ENCODE measurements at regions not wholly inside any gene's neighbourhood (a gene's known extent, or its start where the extent isn't known, plus 50 kb on each side); places are given as distances from the start of the nearest gene placed in this dataset.

DNA sequence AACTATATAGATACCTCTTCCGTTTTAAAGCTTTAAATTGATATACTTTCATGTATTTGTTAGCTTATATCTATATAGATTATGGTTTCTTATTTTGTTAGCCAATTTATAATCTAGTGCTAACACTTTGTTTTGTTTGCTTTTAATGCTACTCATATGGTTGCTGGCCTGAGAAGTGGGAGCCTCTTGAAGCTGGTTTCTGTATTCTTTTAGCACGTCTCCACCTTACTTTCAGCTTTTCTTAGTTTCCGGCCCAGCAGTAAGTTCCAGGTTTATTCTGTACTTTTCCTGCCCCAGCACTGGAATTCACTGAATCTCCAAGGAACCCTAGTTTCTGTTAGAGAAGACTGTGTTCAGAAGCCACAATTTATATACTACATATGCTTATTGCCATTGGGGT, 458.9 kb downstream of the PRR16 start:
- H3K36me3 ChIP-seq, result no peaks in the 10 kb centered on the region
- no peak for DNase-seq (ENCODE audit: low spot score in 2 of 2)
- intact Hi-C loops (cut with DNase I; ENCODE audit: low total_unique reads), result loop anchor here (5.0 kb wide), 1 partner anchor 46 kb away; no protein-coding TSS in a partner anchor
- H3K9me3 ChIP-seq, result no peaks in the 10 kb centered on the region
- no peak overlapping the region for H3K27ac ChIP-seq
- TF ChIP-seq POLR2A (IDR thresholded peaks at IDR 0.05) (no peak), POLR2AphosphoS5 (IDR thresholded peaks at IDR 0.05) (no peak)
- TF ChIP-seq, protein P1, sequence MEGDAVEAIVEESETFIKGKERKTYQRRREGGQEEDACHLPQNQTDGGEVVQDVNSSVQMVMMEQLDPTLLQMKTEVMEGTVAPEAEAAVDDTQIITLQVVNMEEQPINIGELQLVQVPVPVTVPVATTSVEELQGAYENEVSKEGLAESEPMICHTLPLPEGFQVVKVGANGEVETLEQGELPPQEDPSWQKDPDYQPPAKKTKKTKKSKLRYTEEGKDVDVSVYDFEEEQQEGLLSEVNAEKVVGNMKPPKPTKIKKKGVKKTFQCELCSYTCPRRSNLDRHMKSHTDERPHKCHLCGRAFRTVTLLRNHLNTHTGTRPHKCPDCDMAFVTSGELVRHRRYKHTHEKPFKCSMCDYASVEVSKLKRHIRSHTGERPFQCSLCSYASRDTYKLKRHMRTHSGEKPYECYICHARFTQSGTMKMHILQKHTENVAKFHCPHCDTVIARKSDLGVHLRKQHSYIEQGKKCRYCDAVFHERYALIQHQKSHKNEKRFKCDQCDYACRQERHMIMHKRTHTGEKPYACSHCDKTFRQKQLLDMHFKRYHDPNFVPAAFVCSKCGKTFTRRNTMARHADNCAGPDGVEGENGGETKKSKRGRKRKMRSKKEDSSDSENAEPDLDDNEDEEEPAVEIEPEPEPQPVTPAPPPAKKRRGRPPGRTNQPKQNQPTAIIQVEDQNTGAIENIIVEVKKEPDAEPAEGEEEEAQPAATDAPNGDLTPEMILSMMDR (IDR thresholded peaks at IDR 0.05), result no peak
- no peaks in the 10 kb centered on the region for H3K4me1 ChIP-seq
- H3K27me3 ChIP-seq, result no peaks in the 10 kb centered on the region
- no peak overlapping the region for H3K4me3 ChIP-seq

DNA sequence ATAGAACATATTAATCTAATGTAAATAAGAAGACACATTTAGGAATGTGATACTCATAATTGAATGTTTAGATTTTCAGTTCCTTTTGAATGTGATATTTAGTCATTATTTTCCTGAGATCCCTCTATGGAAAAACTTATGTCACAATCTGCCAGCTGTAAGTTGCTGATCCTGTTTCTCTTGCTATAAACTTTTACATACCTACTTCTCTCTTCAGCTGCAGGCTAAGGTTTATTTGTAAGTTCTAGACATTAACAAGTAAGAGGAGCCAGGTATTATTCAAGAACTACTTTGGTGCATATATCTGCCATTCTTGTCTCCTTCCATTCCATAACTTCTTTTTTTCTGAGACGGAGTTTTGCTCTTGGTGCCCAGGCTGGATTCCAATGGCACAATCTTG, 462.4 kb downstream of the PRR16 start:
- intact Hi-C loops (cut with DNase I; ENCODE audit: low total_unique reads), result no loop called here
- Histone ChIP-seq H3K27me3 (no peaks in the 10 kb centered on the region), H3K4me1 (no peaks in the 10 kb centered on the region), H3K9me3 (no peaks in the 10 kb centered on the region), H3K4me3 (no peak overlapping the region), H3K27ac (no peak overlapping the region), H3K36me3 (no peaks in the 10 kb centered on the region)
- DNase-seq (ENCODE audit: low spot score in 2 of 2), result no peak
- no peak for TF ChIP-seq POLR2A (IDR thresholded peaks at IDR 0.05)
- TF ChIP-seq POLR2AphosphoS5 (IDR thresholded peaks at IDR 0.05), result no peak
- TF ChIP-seq, protein P1 (IDR thresholded peaks at IDR 0.05), result no peak

DNA sequence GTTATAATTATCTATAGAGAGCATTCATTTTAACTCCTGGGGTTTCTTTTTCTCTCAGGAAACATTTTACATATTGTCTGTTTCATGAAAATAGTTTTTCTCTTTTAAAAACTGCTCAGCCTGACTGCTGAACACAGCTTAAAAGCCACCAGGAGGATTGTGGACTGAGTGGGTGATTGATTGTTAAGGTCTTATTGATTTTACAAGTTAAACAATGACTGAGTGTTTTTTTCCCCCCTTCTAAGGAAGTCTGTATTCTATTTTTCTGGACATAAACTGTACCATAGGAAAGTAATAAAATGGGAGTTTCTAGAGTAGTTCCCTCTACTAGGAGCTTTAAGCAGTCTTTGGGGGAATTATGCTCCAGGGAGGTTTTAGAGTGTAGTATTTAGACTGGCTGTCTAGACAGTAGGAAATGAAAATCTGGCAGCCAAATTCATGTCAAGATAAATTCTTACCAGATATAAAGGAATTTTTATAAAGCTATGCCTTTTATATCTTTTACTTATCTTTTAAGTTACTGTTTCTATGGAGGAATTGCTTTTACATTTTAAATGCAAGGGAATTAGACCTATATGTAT, 463.9 kb downstream of the PRR16 start:
- no peaks in the 10 kb centered on the region for H3K27me3 ChIP-seq
- H3K9me3 ChIP-seq, result no peaks in the 10 kb centered on the region
- no peaks in the 10 kb centered on the region for H3K36me3 ChIP-seq
- H3K4me3 ChIP-seq, result no peak overlapping the region
- no peak for DNase-seq (ENCODE audit: low spot score in 2 of 2)
- H3K27ac ChIP-seq, result no peak overlapping the region
- H3K4me1 ChIP-seq, result no peaks in the 10 kb centered on the region
- intact Hi-C loops (cut with DNase I; ENCODE audit: low total_unique reads), result no loop called here
- TF ChIP-seq POLR2AphosphoS5 (IDR thresholded peaks at IDR 0.05) (no peak), POLR2A (IDR thresholded peaks at IDR 0.05) (no peak)
- TF ChIP-seq, protein P1 (IDR thresholded peaks at IDR 0.05), result no peak

DNA sequence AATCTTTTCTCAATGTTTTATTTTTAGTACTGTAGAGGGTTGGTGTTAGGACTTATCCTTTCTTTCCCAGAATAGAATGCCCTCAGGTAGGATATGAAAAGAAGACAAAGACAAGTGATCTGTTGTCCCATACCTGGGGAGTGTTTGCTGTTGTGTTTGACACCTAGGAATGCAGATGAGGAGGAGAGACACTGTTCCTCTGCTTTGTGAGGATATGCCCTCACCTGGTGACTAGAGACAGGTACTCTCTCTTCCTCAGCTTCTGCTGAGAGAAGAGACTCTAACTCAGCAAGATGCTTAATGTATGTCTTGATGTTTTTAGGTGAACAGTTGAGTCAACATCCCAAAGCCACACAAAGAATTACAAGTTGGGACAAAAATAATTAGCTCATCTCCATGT, 468.4 kb downstream of the PRR16 start:
- H3K4me1 ChIP-seq, result no peaks in the 10 kb centered on the region
- TF ChIP-seq, protein P1 (IDR thresholded peaks at IDR 0.05), result no peak
- TF ChIP-seq POLR2AphosphoS5 (IDR thresholded peaks at IDR 0.05) (no peak), POLR2A (IDR thresholded peaks at IDR 0.05) (no peak)
- DNase-seq (ENCODE audit: low spot score in 2 of 2), result no peak
- H3K4me3 ChIP-seq, result no peak overlapping the region
- no peak overlapping the region for H3K27ac ChIP-seq
- H3K36me3 ChIP-seq, result no peaks in the 10 kb centered on the region
- no peaks in the 10 kb centered on the region for H3K9me3 ChIP-seq
- intact Hi-C loops (cut with DNase I; ENCODE audit: low total_unique reads), result no loop called here
- no peaks in the 10 kb centered on the region for H3K27me3 ChIP-seq

DNA sequence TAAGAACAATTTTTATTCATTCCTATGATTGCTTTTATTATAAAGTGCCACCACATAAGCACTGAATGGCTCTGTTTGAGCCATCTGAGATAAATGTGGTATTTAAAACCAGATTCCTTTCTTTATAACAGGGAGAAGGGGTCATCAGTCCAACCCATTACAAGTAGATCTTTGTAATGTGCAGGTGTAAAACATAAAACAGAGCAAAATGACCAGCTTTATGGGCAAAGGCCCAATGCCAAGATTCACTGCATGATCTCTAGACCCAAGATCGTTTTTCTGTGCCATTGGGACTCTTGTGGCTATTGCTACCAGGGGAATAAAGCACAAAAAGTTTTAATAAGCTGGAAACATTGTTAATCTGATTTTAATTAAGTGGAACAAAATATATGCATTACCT, 469.9 kb downstream of the PRR16 start:
- no peak for DNase-seq (ENCODE audit: low spot score in 2 of 2)
- intact Hi-C loops (cut with DNase I; ENCODE audit: low total_unique reads), result no loop called here
- Histone ChIP-seq H3K27me3 (no peaks in the 10 kb centered on the region), H3K9me3 (no peaks in the 10 kb centered on the region), H3K4me1 (no peaks in the 10 kb centered on the region), H3K27ac (no peak overlapping the region), H3K36me3 (no peaks in the 10 kb centered on the region), H3K4me3 (no peak overlapping the region)
- TF ChIP-seq POLR2A (IDR thresholded peaks at IDR 0.05) (no peak), POLR2AphosphoS5 (IDR thresholded peaks at IDR 0.05) (no peak)
- TF ChIP-seq, protein P1 (IDR thresholded peaks at IDR 0.05), result no peak
